GM10248 (cell line): ENCODE measurements at regions not wholly inside any gene's neighbourhood (a gene's known extent, or its start where the extent isn't known, plus 50 kb on each side); places are given as distances from the start of the nearest gene placed in this dataset.
"Not testable (repeated sequence)": the region's sequence is repeated elsewhere in the genome, so short reads cannot be mapped to it uniquely, and the experiment has no call there.

ENCODE experiments used
- CTCF ChIA-PET: fragments of 300-600 bp; sonication (Branson Sonifier 250); formaldehyde crosslinking; extraction: SDS; loops from one replicate; lab custom pipeline; 2021; ENCODE audit warnings: antibody characterized with exemption; lab: Yijun Ruan, JAX
- POLR2A ChIA-PET: fragments of 350-650 bp; sonication (Branson Sonifier 250); formaldehyde crosslinking; extraction: SDS; loops from one replicate; lab custom pipeline; 2020; ENCODE audit warnings: antibody characterized with exemption; lab: Yijun Ruan, JAX
- DNase-seq: peaks from one replicate; pipeline ENCODE4 v3.0.0; 2012; ENCODE audit errors: extremely low spot score
- TF ChIP-seq, protein P1 (sequence below): IDR thresholded peaks from 2 replicates; pipeline ENCODE4 v1.5.1; 2012; ENCODE audit warnings: mild to moderate bottlenecking, low read depth; ENCODE audit errors: extremely low read depth, missing control alignments, control extremely low read depth

DNA sequence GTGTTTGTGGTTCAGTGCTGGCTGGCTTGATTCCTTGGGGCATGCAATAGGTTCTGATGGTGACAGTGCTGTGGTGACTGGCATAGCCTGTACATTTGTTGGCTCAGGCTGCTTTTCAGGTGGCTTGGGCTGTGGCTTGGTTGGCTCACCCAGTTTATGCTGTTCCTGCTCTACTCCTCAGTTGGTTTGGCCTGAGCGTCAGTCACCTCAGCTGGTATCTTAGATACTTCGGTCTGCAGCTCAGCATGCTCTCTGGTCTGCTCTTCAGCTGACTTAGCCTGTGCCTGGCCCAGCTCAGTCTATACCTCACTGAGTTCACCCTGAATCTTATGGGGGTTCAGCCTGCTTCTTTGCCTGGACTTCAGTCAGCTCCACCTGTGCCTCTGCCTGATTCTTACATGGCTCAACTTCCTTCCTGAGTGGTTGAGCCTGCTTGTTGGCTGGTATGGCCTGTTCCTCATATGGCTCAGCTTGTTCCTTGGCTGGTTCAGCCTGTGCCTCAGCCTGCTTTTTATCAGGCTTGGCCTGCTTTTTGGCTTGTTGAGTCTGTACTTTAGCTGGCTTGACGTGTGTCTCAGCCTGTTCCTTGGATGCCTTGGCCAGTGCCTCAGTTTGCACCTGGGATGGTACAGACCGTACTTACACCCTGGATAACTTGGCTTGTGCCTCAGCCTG lies 170.6 kb downstream of the MSN start:
- ChIA-PET POLR2A (no interaction called here), CTCF (interaction anchor here (0.8 kb wide), 1 partner anchor 891 kb away, joined by 3 read pairs; no protein-coding TSS in a partner anchor)
- DNase-seq = no peak

DNA sequence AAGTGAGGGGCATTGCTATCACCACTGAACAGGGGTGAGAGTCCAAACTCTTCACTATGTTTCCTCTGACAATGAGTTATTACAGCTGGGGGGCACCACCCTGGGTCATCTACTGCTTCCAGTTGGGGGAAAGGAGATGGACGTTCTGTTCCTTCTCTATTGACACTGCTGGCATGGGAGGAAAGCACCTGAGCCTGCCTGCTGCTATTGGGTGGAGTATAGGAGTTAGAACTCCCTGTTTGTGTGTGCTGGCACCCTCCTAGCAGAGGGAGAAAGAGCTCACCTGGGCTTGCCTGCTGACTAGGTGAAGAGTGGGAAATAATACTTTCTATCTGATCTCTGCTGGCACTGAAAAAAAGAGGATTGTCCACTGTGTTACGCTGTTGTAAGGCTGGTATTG lies 163.8 kb downstream of the MSN start:
- no peak for DNase-seq
- ChIA-PET CTCF (no interaction called here), POLR2A (no interaction called here)
- TF ChIP-seq, protein P1, sequence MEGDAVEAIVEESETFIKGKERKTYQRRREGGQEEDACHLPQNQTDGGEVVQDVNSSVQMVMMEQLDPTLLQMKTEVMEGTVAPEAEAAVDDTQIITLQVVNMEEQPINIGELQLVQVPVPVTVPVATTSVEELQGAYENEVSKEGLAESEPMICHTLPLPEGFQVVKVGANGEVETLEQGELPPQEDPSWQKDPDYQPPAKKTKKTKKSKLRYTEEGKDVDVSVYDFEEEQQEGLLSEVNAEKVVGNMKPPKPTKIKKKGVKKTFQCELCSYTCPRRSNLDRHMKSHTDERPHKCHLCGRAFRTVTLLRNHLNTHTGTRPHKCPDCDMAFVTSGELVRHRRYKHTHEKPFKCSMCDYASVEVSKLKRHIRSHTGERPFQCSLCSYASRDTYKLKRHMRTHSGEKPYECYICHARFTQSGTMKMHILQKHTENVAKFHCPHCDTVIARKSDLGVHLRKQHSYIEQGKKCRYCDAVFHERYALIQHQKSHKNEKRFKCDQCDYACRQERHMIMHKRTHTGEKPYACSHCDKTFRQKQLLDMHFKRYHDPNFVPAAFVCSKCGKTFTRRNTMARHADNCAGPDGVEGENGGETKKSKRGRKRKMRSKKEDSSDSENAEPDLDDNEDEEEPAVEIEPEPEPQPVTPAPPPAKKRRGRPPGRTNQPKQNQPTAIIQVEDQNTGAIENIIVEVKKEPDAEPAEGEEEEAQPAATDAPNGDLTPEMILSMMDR = no peak

More for the DNA sequence above, 170.6 kb downstream of the MSN start:
- TF ChIP-seq, protein P1 = no peak

DNA sequence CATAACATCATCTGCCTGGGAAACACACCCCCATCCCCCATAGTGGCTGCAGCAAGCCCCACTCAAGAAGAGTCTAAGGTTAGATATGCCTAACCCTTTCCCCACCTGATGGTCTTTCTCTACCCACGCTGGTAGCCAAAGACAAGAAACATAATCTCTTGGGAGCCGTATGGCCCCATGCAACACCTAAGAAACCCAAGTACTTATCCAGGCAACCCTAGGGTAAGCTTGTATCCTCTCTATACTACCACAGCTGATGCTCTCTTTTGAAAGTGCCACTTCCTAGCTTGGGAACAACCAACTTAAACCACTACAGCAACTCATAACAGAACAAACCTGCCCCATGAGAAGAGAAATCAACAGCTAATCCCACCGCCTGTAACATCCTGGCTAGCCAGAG lies 161.1 kb downstream of the MSN start:
- TF ChIP-seq, protein P1 = no peak
- POLR2A ChIA-PET = no interaction called here
- DNase-seq = no peak
- CTCF ChIA-PET = interaction anchor here (0.9 to 1.2 kb wide), 2 partner anchors 10 to 25 kb away, joined by 3 read pairs; no protein-coding TSS in a partner anchor

DNA sequence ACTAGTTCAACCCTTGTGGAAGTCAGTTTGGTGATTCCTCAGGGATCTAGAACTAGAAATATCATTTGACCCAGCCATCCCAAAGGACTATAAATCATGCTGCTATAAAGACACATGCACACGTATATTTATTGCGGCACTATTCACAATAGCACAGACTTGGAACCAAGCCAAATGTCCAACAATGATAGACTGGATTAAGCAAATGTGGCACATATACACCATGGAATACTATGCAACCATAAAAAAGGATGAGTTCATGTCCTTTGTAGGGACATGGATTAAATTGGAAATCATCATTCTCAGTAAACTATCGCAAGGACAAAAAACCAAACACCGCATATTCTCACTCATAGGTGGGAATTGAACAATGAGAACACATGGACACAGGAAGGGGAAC lies 157.8 kb downstream of the MSN start:
- POLR2A ChIA-PET, DNase-seq, CTCF ChIA-PET: not testable (repeated sequence)

DNA sequence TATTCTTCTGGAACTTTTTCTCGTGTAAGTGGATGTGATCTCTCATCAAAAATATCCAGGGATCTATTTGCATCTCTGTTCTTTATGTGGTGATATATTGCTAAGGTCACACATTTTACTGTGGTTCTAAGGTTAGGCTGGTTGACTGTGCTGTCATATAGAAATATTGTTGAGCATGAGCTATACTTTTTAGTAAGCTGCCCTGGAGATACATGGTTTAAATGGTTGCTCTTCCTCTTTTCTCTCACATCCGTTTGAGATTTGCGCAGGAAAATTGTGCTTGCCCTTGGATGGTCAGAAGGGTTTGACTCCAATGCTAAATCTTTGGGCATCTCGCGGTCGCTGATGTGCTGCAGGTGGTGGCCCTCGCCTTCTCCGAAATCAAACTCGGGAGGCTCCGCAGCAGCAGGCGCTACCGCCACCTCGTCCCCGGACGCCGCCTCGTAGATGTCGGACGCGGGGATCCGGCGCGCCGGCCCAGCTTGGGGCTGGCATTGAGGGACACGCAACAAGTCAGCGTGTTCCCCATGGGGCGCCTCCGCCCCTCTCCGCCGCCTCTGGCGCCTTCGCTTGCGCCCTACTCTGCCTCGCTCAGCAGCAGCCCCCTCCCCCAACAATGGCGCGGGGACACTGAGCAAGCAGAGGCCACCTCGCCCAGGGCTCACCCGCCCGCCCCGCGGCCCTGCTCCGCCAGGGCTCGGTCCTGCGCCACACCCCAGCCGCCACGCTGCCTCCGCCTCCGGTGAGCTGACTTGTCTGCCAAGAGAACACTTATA lies 154.5 kb downstream of the MSN start:
- peak; percentile 14 for DNase-seq
- TF ChIP-seq, protein P1 = no peak
- ChIA-PET POLR2A (no interaction called here), CTCF (interaction anchor here (0.9 kb wide), 1 partner anchor 50 kb away, joined by 3 read pairs; no protein-coding TSS in a partner anchor)

DNA sequence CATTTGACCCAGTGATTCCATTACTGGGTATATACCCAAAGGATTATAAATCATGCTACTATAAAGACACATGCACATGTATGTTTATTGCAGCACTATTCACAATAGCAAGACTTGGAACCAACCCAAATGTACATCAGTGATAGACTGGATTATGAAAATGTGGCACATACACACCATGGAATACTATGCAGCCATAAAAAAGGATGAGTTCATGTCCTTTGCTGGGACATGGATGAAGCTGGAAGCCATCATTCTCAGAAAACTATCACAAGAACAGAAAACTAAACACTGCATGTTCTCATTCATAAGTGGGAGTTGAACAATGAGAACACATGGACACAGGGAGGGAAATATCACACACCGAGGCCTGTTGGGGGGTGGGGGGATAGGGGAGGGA lies 152.5 kb downstream of the MSN start:
- DNase-seq, CTCF ChIA-PET, POLR2A ChIA-PET: not testable (repeated sequence)

DNA sequence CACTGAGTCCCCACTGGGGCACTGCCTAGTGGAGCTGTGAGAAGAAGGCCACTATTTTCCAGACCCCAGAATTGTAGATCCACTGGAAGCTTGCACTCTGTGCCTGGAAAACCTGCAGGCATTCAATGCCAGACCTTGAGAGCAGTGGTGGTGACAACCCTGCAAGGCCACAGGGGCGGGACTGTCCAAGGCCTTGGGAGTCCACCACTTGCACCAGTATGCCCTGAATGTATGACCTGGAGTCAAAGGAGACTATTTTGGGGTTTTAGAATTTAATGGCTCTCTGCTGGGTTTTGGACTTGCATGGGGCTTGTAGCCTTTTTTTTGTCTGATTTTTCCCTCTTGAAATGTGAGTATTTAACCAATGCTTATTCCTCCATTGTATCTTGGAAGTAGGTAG lies 145.8 kb downstream of the MSN start:
- TF ChIP-seq, protein P1 = no peak
- POLR2A ChIA-PET = no interaction called here
- no peak for DNase-seq
- CTCF ChIA-PET = no interaction called here
